ENCODE measurements at regions not wholly inside any gene's neighbourhood (a gene's known extent, or its start where the extent isn't known, plus 50 kb on each side); places are given as distances from the start of the nearest gene placed in this dataset.

DNA sequence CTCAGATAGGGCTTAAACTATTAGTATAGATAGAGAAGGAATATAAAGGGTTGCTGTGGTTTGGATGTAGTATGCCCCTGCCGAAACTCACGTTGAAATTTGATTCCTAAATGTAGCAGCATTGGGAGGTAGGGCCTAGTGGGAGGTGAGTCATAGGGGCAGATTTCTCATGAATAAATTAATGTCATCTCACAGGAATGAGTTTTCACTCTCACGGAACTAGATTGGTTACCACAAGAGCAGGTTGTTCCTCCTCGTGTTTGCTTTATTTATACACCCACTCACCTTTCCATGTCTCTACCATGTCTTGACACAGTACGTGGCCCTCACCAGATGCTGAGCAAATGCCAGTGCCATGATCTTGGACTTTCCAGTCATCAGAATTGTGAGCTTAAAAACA, 218.2 kb downstream of the RBM43 start:
- TF ChIP-seq, protein P1, sequence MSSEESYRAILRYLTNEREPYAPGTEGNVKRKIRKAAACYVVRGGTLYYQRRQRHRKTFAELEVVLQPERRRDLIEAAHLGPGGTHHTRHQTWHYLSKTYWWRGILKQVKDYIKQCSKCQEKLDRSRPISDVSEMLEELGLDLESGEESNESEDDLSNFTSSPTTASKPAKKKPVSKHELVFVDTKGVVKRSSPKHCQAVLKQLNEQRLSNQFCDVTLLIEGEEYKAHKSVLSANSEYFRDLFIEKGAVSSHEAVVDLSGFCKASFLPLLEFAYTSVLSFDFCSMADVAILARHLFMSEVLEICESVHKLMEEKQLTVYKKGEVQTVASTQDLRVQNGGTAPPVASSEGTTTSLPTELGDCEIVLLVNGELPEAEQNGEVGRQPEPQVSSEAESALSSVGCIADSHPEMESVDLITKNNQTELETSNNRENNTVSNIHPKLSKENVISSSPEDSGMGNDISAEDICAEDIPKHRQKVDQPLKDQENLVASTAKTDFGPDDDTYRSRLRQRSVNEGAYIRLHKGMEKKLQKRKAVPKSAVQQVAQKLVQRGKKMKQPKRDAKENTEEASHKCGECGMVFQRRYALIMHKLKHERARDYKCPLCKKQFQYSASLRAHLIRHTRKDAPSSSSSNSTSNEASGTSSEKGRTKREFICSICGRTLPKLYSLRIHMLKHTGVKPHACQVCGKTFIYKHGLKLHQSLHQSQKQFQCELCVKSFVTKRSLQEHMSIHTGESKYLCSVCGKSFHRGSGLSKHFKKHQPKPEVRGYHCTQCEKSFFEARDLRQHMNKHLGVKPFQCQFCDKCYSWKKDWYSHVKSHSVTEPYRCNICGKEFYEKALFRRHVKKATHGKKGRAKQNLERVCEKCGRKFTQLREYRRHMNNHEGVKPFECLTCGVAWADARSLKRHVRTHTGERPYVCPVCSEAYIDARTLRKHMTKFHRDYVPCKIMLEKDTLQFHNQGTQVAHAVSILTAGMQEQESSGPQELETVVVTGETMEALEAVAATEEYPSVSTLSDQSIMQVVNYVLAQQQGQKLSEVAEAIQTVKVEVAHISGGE (tag by site-specific recombination; conservative IDR thresholded peaks at IDR 0.05; ENCODE audit: low read depth), result no peak
- TF ChIP-seq, protein P2, sequence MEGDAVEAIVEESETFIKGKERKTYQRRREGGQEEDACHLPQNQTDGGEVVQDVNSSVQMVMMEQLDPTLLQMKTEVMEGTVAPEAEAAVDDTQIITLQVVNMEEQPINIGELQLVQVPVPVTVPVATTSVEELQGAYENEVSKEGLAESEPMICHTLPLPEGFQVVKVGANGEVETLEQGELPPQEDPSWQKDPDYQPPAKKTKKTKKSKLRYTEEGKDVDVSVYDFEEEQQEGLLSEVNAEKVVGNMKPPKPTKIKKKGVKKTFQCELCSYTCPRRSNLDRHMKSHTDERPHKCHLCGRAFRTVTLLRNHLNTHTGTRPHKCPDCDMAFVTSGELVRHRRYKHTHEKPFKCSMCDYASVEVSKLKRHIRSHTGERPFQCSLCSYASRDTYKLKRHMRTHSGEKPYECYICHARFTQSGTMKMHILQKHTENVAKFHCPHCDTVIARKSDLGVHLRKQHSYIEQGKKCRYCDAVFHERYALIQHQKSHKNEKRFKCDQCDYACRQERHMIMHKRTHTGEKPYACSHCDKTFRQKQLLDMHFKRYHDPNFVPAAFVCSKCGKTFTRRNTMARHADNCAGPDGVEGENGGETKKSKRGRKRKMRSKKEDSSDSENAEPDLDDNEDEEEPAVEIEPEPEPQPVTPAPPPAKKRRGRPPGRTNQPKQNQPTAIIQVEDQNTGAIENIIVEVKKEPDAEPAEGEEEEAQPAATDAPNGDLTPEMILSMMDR (tag by site-specific recombination; IDR thresholded peaks at IDR 0.05), result no peak
- TF ChIP-seq ZNF837 (tag by site-specific recombination; IDR thresholded peaks at IDR 0.05) (no peak), ZNF23 (tag by site-specific recombination; IDR thresholded peaks at IDR 0.05; ENCODE audit: borderline replicate concordance) (no peak), ZBTB1 (tag by site-specific recombination; IDR thresholded peaks at IDR 0.05) (no peak), ZNF133 (tag by site-specific recombination; IDR thresholded peaks at IDR 0.05) (no peak), ZNF776 (tag by site-specific recombination; IDR thresholded peaks at IDR 0.05; ENCODE audit: borderline replicate concordance) (no peak), ZNF76 (tag by site-specific recombination; IDR thresholded peaks at IDR 0.05; ENCODE audit: borderline replicate concordance, low read depth) (no peak), ZNF777 (tag by site-specific recombination; IDR thresholded peaks at IDR 0.05; ENCODE audit: borderline replicate concordance) (no peak)
- TF ChIP-seq, protein P3, sequence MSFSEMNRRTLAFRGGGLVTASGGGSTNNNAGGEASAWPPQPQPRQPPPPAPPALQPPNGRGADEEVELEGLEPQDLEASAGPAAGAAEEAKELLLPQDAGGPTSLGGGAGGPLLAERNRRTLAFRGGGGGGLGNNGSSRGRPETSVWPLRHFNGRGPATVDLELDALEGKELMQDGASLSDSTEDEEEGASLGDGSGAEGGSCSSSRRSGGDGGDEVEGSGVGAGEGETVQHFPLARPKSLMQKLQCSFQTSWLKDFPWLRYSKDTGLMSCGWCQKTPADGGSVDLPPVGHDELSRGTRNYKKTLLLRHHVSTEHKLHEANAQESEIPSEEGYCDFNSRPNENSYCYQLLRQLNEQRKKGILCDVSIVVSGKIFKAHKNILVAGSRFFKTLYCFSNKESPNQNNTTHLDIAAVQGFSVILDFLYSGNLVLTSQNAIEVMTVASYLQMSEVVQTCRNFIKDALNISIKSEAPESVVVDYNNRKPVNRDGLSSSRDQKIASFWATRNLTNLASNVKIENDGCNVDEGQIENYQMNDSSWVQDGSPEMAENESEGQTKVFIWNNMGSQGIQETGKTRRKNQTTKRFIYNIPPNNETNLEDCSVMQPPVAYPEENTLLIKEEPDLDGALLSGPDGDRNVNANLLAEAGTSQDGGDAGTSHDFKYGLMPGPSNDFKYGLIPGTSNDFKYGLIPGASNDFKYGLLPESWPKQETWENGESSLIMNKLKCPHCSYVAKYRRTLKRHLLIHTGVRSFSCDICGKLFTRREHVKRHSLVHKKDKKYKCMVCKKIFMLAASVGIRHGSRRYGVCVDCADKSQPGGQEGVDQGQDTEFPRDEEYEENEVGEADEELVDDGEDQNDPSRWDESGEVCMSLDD (tag by site-specific recombination; IDR thresholded peaks at IDR 0.05), result no peak
- TF ChIP-seq, protein P4, sequence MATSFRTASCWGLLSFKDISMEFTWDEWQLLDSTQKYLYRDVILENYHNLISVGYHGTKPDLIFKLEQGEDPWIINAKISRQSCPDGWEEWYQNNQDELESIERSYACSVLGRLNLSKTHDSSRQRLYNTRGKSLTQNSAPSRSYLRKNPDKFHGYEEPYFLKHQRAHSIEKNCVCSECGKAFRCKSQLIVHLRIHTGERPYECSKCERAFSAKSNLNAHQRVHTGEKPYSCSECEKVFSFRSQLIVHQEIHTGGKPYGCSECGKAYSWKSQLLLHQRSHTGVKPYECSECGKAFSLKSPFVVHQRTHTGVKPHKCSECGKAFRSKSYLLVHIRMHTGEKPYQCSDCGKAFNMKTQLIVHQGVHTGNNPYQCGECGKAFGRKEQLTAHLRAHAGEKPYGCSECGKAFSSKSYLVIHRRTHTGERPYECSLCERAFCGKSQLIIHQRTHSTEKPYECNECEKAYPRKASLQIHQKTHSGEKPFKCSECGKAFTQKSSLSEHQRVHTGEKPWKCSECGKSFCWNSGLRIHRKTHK (tag by site-specific recombination; IDR thresholded peaks at IDR 0.05), result no peak
- TF ChIP-seq, protein P5, sequence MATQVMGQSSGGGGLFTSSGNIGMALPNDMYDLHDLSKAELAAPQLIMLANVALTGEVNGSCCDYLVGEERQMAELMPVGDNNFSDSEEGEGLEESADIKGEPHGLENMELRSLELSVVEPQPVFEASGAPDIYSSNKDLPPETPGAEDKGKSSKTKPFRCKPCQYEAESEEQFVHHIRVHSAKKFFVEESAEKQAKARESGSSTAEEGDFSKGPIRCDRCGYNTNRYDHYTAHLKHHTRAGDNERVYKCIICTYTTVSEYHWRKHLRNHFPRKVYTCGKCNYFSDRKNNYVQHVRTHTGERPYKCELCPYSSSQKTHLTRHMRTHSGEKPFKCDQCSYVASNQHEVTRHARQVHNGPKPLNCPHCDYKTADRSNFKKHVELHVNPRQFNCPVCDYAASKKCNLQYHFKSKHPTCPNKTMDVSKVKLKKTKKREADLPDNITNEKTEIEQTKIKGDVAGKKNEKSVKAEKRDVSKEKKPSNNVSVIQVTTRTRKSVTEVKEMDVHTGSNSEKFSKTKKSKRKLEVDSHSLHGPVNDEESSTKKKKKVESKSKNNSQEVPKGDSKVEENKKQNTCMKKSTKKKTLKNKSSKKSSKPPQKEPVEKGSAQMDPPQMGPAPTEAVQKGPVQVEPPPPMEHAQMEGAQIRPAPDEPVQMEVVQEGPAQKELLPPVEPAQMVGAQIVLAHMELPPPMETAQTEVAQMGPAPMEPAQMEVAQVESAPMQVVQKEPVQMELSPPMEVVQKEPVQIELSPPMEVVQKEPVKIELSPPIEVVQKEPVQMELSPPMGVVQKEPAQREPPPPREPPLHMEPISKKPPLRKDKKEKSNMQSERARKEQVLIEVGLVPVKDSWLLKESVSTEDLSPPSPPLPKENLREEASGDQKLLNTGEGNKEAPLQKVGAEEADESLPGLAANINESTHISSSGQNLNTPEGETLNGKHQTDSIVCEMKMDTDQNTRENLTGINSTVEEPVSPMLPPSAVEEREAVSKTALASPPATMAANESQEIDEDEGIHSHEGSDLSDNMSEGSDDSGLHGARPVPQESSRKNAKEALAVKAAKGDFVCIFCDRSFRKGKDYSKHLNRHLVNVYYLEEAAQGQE (tag by site-specific recombination; IDR thresholded peaks at IDR 0.05), result no peak
- TF ChIP-seq, protein P6, sequence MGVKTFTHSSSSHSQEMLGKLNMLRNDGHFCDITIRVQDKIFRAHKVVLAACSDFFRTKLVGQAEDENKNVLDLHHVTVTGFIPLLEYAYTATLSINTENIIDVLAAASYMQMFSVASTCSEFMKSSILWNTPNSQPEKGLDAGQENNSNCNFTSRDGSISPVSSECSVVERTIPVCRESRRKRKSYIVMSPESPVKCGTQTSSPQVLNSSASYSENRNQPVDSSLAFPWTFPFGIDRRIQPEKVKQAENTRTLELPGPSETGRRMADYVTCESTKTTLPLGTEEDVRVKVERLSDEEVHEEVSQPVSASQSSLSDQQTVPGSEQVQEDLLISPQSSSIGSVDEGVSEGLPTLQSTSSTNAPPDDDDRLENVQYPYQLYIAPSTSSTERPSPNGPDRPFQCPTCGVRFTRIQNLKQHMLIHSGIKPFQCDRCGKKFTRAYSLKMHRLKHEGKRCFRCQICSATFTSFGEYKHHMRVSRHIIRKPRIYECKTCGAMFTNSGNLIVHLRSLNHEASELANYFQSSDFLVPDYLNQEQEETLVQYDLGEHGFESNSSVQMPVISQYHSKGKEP (tag by site-specific recombination; IDR thresholded peaks at IDR 0.05), result no peak

Measured in HEK293 (cell line).